ENCODE measurements at regions not wholly inside any gene's neighbourhood (a gene's known extent, or its start where the extent isn't known, plus 50 kb on each side); places are given as distances from the start of the nearest gene placed in this dataset.
"Not testable (repeated sequence)": the region's sequence is repeated elsewhere in the genome, so short reads cannot be mapped to it uniquely, and the experiment has no call there.

GRCh38 chr10:91003379-91003778 lies 82.5 kb upstream of the ANKRD1 start:
- DNase-seq (ENCODE audit: low spot score) = not testable (repeated sequence)

- not testable (repeated sequence) for DNase-seq (ENCODE audit: low spot score)
These were observed 84.4 kb upstream of the ANKRD1 start for GRCh38 chr10:91005276-91005675.

GRCh38 chr10:91006001-91006751 lies 85.3 kb upstream of the ANKRD1 start:
- no peak for DNase-seq (ENCODE audit: low spot score)

GRCh38 chr10:91006752-91007346 lies 86.0 kb upstream of the ANKRD1 start:
- no peak for DNase-seq (ENCODE audit: low spot score)

GRCh38 chr10:91007655-91008054 lies 86.8 kb upstream of the ANKRD1 start:
- no peak for DNase-seq (ENCODE audit: low spot score)

- DNase-seq (ENCODE audit: low spot score) = no peak
These were observed 88.2 kb upstream of the ANKRD1 start for GRCh38 chr10:91009121-91009520.

GRCh38 chr10:91010952-91011351 lies 90.1 kb upstream of the ANKRD1 start:
- no peak for DNase-seq (ENCODE audit: low spot score)

- DNase-seq (ENCODE audit: low spot score) = no peak
These were observed 91.6 kb upstream of the ANKRD1 start for GRCh38 chr10:91012502-91012901.

- no peak for DNase-seq (ENCODE audit: low spot score)
These were observed 93.1 kb upstream of the ANKRD1 start for GRCh38 chr10:91013985-91014384.

GRCh38 chr10:91017198-91017597 lies 96.3 kb upstream of the ANKRD1 start:
- no peak for DNase-seq (ENCODE audit: low spot score)

- DNase-seq (ENCODE audit: low spot score) = no peak
These were observed 101.0 kb upstream of the ANKRD1 start for GRCh38 chr10:91021901-91022300.

GRCh38 chr10:91022390-91022789 lies 101.5 kb upstream of the ANKRD1 start:
- no peak for DNase-seq (ENCODE audit: low spot score)

- no peak for DNase-seq (ENCODE audit: low spot score)
These were observed 102.2 kb upstream of the ANKRD1 start for GRCh38 chr10:91022924-91023699.

- DNase-seq (ENCODE audit: low spot score) = no peak
These were observed 103.0 kb upstream of the ANKRD1 start for GRCh38 chr10:91023700-91024398.

- DNase-seq (ENCODE audit: low spot score) = no peak
These were observed 103.7 kb upstream of the ANKRD1 start for GRCh38 chr10:91024541-91024940.

- DNase-seq (ENCODE audit: low spot score) = no peak
These were observed 111.8 kb upstream of the ANKRD1 start for GRCh38 chr10:91032611-91033206.

GRCh38 chr10:91033324-91033950 lies 112.5 kb upstream of the ANKRD1 start:
- no peak for DNase-seq (ENCODE audit: low spot score)

- DNase-seq (ENCODE audit: low spot score) = no peak
These were observed 113.2 kb upstream of the ANKRD1 start for GRCh38 chr10:91034042-91034441.

- no peak for DNase-seq (ENCODE audit: low spot score)
These were observed 113.7 kb upstream of the ANKRD1 start for GRCh38 chr10:91034494-91035159.

- no peak for DNase-seq (ENCODE audit: low spot score)
These were observed 114.9 kb upstream of the ANKRD1 start for GRCh38 chr10:91035650-91036292.

Measured in HuH-7.5 (cell line).